Kidney epithelial cell (primary cell): ENCODE measurements at regions not wholly inside any gene's neighbourhood (a gene's known extent, or its start where the extent isn't known, plus 50 kb on each side); places are given as distances from the start of the nearest gene placed in this dataset.

Experiments
- DNase-seq: peaks from one replicate; pipeline ENCODE4 v3.0.0-alpha.2; 2010; ENCODE audit warnings: low read depth
- H3K27me3 ChIP-seq: 2 replicates; pipeline ENCODE4 v1.6.0; 2011; ENCODE audit warnings: low read length; ENCODE audit not compliant: control insufficient read depth, insufficient read depth
- H3K36me3 ChIP-seq: 2 replicates; pipeline ENCODE4 v1.5.1; 2011; ENCODE audit warnings: low read length; ENCODE audit not compliant: control insufficient read depth, insufficient read depth
- H3K4me3 ChIP-seq: 2 replicates; pipeline ENCODE4 v1.5.1; 2011; ENCODE audit warnings: low read depth, mild to moderate bottlenecking, control low read depth, low read length
- TF ChIP-seq, protein P1 (sequence below): IDR thresholded peaks from 2 replicates; pipeline ENCODE4 v1.5.1; 2011; ENCODE audit warnings: mild to moderate bottlenecking, moderate library complexity, low read length, control low read depth, inconsistent platforms; ENCODE audit not compliant: insufficient read depth, poor library complexity, severe bottlenecking

DNA sequence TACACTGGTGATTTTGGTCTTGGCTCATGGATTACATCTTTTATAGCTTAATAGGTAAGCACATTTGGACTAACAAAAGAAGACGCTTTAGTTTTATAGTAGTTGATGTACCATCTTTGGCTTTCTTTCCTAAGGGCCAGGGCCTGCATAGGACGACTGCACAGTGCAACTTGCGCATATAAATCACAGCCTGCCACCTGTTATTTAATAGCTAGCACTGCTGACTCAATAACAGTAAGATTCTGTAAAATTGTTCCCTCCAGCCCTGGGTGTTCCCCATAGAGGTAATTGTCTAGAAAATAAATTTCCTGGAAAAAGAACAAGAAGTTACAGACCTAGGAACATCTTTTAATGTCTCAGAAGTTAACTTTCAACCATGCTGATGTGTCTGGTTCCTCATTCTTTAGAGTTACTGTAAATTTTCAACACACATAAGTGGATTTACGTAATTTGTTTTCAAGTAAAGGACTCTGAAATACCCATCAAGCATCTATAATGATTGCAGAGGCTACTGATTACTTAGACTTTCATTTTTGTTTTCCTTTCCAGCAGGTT is 594.2 kb upstream of the NXPH2 start:
- DNase-seq = peak; percentile 21
- TF ChIP-seq, protein P1, sequence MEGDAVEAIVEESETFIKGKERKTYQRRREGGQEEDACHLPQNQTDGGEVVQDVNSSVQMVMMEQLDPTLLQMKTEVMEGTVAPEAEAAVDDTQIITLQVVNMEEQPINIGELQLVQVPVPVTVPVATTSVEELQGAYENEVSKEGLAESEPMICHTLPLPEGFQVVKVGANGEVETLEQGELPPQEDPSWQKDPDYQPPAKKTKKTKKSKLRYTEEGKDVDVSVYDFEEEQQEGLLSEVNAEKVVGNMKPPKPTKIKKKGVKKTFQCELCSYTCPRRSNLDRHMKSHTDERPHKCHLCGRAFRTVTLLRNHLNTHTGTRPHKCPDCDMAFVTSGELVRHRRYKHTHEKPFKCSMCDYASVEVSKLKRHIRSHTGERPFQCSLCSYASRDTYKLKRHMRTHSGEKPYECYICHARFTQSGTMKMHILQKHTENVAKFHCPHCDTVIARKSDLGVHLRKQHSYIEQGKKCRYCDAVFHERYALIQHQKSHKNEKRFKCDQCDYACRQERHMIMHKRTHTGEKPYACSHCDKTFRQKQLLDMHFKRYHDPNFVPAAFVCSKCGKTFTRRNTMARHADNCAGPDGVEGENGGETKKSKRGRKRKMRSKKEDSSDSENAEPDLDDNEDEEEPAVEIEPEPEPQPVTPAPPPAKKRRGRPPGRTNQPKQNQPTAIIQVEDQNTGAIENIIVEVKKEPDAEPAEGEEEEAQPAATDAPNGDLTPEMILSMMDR = no peak
- H3K4me3 ChIP-seq = no peak overlapping the region
- no peaks in the 10 kb centered on the region for H3K27me3 ChIP-seq
- no peaks in the 10 kb centered on the region for H3K36me3 ChIP-seq

DNA sequence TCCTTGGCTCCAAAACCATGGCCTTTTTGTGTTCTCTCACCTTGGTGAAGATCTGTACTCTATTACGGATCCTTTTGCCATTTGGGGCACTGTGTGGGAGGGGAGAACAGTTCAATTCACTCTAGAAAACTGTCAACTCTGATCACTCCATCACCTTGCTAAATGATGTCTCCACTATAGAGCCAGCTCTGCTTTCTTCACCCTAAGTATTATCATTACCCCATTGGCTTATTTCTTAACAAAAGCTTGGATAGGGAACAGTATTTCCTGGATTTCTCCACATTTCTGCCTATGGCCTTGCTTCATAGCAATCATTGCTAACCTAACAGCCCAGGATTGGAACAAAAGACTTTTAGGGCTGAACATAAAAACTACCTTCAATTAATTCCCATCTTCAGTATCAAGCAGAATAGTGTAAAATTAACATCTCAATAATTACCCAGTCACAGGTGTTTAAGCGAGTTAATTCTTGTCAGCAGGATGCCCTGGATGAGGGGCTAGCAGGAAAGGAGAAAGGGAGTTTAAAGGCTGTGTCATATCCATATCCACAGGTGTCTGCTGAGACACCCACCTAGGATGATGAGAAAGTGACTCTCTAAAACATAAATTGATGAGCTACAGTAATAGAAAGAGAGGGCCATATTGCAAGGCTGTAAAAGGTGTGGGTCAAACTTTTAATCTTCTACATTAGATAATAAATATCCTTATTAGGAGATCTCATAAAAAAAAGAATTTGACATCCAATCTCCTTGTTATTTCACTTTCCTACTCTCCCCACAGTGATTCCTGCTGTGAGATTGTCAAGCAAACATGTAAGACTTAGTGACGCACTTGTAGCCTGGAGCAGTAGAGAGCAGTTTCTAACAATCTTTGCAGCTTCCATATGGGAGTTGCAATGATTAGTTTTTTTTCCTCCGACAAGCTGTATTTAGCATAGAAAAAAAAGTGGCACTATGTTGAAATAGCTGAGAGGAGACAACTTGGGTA is 589.5 kb upstream of the NXPH2 start:
- TF ChIP-seq, protein P1 = no peak
- H3K4me3 ChIP-seq = no peak overlapping the region
- H3K27me3 ChIP-seq = no peaks in the 10 kb centered on the region
- no peak for DNase-seq
- no peaks in the 10 kb centered on the region for H3K36me3 ChIP-seq

DNA sequence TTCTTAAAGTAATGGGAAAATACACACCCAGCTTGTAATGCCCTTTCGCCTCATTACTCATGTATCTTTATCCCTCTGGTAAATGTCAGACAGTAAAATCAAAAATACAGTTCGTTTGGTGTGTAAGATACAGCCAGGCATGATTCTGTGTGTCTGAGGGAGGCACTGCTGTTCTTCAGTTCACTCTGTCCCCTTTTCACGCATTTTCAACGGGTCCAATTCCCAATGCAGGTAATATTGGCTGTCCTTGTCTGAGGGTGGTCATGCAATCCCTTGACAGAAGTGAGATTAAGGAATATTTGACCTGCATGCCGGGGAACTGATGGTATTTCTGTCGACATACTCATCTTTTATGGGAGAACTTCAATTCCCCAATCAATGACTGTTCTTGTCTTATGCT is 587.2 kb upstream of the NXPH2 start:
- no peaks in the 10 kb centered on the region for H3K27me3 ChIP-seq
- no peak for DNase-seq
- no peak overlapping the region for H3K4me3 ChIP-seq
- H3K36me3 ChIP-seq = no peaks in the 10 kb centered on the region
- TF ChIP-seq, protein P1 = no peak

DNA sequence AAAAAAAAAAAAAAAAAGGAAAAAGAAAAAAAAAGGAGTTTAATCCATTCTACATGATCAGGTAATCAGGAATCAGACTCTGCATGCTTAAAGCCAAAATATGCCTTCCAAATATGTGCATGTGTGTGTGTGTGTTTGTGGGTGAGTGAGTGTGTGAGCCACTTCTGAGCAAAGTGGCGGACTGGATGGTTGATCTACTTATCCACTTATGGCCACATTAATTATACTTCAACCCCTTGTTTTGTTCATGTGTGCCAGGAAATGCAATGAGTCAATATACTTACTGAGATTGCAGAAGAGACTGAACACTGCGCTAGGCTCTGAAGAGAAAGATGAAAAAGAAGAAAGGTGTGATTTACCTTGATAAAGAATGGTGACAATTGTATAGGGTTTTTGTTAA is 586.5 kb upstream of the NXPH2 start:
- H3K36me3 ChIP-seq = no peaks in the 10 kb centered on the region
- no peak for DNase-seq
- TF ChIP-seq, protein P1 = no peak
- H3K4me3 ChIP-seq = no peak overlapping the region
- no peaks in the 10 kb centered on the region for H3K27me3 ChIP-seq

DNA sequence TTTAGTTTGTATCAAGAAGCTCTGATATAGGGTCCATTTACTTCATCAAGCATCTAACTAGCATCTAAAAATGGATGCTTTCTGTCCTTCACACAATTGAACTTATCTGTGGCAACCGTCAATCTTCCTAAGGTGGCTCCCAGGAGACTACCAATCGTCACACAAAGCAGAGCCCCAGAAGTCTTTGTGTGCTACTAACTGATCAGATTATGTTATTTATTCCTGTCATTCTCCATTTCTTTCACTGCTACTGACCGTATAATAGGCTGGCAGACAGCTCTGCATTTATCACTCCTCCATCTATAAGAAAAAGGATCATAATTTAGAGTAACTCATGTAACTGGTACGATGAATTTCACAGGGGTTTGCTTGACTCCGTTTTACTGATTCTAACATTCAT is 585.0 kb upstream of the NXPH2 start:
- Histone ChIP-seq H3K36me3 (no peaks in the 10 kb centered on the region), H3K27me3 (no peaks in the 10 kb centered on the region), H3K4me3 (no peak overlapping the region)
- no peak for DNase-seq
- TF ChIP-seq, protein P1 = no peak
